Body of pancreas (tissue), 4 donors: ENCODE measurements at regions not wholly inside any gene's neighbourhood (a gene's known extent, or its start where the extent isn't known, plus 50 kb on each side); places are given as distances from the start of the nearest gene placed in this dataset.

Source experiments
- POLR2A ChIP-seq, 3 donors: fragments of 450-650 bp; IDR thresholded peaks; one replicate each; pipeline ENCODE4 v1.6.1; 2016; ENCODE audit warnings: antibody characterized with exemption in 3 of 3, mild to moderate bottlenecking in 2 of 3
- TF ChIP-seq, protein P1 (sequence below), 7 experiments: fragments of 450-650 bp in 4 of 7; fragments of 200-600 bp in 3 of 7; sonication (generic) in 3 of 7; IDR thresholded peaks; one replicate each; pipeline ENCODE4 v1.5.1; 2016 to 2019; ENCODE audit warnings: antibody characterized with exemption in 7 of 7

DNA sequence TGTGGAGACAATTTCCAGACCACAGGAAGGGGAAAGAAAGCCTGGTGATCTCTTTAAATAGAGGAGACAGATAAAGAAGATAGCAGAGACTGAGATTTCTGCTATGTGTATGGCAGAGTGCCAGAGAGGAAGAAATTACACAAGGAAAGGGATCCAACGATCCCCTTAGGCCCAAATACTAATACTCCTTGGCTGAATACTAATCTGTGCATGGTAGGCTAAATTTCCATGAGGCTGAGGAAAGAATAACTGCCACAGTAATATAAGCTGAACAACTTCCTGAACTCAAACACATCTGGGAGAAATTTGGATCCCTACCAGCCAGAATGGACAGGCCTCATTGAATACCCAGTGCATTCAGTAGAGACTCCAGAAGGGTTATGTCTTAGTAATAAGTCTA, 83.3 kb upstream of the TNFAIP3 start:
- TF ChIP-seq, protein P1, sequence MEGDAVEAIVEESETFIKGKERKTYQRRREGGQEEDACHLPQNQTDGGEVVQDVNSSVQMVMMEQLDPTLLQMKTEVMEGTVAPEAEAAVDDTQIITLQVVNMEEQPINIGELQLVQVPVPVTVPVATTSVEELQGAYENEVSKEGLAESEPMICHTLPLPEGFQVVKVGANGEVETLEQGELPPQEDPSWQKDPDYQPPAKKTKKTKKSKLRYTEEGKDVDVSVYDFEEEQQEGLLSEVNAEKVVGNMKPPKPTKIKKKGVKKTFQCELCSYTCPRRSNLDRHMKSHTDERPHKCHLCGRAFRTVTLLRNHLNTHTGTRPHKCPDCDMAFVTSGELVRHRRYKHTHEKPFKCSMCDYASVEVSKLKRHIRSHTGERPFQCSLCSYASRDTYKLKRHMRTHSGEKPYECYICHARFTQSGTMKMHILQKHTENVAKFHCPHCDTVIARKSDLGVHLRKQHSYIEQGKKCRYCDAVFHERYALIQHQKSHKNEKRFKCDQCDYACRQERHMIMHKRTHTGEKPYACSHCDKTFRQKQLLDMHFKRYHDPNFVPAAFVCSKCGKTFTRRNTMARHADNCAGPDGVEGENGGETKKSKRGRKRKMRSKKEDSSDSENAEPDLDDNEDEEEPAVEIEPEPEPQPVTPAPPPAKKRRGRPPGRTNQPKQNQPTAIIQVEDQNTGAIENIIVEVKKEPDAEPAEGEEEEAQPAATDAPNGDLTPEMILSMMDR (IDR thresholded peaks at IDR 0.05): no peak
- no peak for TF ChIP-seq POLR2A (IDR thresholded peaks at IDR 0.05)
